Activated CD4-positive, alpha-beta T cell treated with anti-CD3 and anti-CD28 coated beads, Interleukin-10, Interleukin-2, amounts not matched to agents 100 ng/mL and 50 ng/mL, durations not matched to agents 16 hours and 8 hours (primary cell): ENCODE measurements at regions not wholly inside any gene's neighbourhood (a gene's known extent, or its start where the extent isn't known, plus 50 kb on each side); places are given as distances from the start of the nearest gene placed in this dataset.

ENCODE experiments used
- DNase-seq: peaks from one replicate; pipeline ENCODE4 v3.0.0-alpha.2; 2020

DNA sequence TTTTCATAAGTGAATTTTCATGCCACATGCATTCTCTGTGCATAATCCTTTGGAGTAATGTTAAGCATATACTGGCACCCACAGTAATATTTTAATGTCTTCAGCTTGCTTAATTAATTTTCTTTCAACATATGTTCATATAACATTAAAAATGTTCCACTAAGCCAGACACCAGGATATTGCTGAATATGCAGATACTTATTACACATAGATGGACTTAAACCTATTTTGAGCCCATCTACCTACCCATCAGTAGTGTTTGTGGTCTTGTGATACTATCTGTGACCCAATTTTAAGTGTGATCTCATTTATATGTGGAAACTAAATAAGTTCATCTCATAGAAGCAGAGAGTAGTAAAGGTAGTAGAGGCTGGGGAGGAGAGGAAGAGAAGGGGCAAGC, 379.5 kb upstream of the JAG1 start:
- no peak for DNase-seq

DNA sequence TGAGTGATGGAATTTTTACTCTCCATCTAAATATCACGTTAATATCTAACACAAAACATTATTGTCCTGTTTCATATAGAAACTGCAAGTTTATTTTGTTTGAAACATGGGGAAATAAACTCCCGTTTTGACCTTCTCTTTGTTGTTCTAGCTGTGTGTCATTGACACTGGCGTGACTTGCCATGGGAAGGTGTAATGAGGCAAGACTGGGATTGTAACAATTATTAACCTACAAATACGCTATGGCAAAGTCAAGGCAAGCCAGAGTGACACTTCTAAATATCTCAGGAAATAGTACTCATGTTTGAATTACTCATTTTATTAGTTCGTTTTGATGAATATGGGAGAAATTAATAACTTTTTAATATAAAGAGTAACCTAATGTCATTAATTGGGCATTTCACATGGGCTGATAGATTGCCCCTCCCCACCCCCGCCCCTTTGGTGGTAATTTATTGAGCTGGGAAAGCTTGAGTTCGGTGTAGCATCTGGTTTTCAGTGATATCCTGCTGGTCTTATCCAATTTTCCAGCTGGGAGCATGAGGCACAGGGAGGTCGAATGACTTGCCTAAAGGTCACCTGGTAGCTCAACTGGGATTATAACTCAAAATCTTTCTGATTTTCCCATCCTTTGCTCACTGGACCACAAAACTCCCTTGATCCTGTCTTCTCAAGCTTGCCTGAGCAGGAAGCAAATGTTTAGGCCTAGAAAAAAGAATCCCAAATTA, 380.6 kb upstream of the JAG1 start:
- no peak for DNase-seq

DNA sequence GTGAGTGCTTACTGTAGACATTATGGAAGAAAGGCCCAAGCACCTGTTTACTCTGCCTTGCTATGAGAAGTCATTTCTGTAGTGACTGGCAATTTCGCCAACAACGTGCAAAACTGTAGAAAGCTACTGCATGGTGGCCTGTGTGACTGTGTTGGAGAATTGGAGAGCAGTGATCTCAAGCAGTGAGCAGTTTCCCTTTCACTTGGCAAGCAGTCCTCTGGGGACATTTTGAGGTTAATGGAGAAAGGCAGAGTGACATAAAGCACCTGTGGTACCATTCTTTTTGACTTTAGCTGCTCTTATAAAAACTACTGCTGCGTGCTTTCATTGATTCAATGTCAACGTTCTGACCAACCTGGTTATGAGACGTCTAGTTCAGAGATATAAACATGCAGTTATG, 382.6 kb upstream of the JAG1 start:
- DNase-seq: no peak

DNA sequence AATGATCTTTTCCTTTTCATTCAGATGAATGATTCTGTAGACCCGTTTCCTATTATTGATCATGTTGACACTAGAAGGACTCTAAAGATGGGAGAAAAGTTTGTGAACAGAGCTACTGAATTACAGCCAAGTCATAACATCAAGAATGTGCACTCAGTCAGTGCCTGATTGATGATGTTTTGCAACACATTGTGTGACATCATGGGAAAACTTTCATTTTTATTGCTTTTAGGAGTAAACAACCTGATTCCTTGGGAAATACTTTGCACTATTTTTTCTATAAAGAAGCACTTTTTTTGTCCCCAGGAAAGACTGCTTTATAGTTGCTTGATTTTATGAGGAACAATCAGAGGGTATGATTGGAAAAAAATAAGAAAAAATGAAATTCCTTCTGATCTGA, 383.8 kb upstream of the JAG1 start:
- DNase-seq: no peak

DNA sequence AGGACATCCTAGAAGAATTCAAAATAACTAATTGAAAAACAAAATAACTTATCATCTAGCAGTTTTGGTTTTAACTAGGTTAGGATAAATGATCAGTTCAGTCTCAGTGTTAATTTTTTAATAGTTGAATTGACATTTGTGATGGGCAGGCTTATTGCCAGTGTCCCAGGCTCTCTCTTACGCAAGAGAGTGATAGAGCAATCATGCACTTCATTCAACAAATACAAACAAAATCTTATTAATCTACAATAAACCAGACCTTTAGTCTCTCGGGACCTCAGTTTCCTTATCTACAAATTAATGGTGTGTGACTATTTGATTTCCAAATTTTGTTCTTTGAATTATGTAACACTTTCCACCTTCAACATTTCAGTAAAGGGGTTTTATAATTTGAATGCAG, 385.9 kb upstream of the JAG1 start:
- no peak for DNase-seq

DNA sequence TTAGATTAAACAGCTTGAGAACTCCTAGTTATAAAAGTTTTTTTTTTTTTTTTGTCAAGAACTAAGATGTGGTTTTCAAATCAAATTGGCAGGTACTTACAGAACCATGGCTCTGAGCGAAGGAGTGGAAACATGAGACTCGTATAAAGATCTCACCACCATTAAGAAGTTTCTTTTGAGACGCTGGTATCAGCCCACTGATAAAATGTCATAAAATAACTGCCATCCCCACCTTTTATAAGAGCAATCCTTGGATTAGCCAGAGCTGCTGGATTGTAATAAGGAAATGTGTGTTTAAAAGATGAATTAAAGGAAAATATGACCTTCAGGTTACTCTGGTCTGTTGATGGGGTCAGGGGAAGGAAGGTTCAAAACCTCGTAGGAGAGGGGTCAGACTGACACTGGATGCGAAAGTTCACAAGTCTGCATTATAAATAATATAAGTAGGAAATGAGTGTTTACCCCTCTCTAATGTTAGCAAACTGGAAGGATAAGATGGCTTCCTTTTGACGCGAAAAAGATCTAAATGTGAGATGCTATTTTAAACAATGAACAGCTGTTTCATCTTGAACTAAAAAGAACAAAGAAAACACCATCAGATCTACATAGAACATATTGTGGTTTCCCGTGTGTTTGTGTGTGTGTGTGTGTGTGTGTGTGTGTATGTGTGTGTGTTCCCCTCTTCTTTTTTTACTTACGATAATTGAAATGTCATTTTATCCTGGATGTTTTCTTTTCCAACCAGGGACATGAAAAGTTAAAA, 386.8 kb upstream of the JAG1 start:
- no peak for DNase-seq

DNA sequence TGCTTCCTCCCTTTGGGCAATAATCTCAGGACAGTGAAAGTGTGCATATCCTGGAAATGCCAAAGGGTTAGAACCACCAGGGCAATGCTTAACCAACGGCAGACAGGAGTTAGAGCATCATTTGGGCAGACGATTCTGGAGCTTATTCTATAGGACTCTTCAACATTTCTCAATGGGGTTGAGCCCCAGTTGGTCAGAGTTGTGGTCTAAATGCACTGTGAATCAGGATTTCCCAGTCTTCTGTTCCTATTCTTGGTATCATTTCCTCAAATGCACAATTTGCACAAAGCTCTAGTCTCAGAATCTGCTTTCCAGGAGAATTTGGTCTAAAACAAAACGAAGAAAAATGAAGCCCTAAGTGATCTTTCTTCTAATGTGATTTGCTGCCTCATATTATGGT, 389.6 kb upstream of the JAG1 start:
- no peak for DNase-seq

DNA sequence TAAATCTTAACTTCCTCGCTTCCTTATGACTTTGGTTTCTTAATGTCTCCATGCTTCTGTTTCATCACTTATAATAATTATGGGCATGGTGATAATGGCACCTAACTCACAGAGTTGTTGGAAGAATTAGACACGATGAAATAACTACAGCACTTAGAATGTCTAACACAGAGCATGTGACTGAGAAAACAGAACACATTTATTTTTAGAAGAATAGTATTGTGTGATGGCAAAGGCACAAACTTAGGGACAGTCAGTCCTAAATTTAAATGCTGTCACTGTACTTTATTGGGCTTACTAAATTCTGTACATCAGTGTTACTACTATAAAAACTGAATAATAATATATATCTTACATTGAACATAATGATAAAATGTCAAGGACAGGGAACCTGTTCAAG, 391.1 kb upstream of the JAG1 start:
- no peak for DNase-seq

DNA sequence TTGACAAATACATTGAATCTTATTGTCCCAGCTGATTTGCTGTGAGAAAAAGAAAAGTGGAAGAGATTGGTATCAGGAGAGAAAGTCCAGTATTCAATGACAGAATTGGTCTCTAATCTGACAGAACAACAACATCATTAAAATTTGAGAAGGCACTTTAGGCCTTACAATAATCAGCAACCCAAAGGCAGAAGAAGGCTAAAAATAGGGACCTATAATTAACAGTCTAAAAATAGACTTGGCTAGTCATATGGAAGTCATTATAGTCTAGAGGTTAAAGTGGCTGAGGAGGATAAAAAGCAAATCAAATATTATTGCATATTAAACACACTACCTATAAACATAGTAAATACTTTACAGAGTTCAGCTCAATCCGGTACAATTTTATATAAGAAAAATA, 393.6 kb upstream of the JAG1 start:
- DNase-seq: no peak

DNA sequence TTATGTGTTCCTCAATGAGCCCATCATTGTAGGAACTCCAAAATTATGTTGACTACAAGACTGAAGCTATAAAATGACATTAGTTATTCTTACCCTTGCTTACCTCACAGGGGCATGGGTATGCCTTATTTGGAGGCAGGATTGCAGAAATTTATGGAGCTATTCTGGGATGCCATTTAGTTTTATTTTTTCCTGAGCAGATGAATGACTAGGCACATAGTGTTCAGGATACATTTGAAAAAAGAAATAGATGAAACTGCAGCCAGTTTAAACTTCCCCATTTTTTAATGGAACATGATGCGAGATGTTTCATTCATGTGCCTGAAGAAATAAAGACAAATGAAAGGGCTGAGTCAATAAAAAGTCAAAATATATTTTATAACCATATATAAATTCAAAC, 399.2 kb upstream of the JAG1 start:
- no peak for DNase-seq

DNA sequence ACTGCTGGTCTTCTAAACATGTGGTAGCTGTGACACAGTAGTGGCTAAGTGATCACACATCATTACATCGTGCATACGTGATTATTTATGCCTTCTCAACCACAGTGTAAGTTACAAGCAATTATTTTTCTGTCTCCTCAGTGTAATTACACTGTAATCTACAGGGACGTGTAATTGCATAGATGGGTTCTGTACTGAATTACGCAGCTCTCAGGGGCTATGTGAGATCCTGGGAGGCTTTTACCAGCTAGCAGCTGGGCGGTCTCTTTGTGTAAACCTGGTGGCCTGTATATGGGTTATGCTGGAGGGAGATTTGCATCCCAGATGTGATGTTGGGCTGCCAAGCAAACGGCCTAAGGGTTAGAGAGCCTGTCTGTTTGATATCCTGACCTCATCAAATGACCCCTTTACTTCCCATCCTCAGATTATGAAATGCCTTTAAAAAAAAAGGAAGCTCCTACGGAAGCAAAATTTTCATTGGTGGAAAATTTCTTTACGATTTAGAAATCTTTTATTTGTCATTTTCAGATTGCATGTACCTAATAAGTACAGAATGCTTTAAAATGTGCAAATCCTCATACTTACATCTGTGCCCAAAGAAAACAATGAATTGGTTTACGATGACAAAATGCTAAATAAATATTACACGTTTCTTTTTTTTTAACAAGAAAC, 402.8 kb upstream of the JAG1 start:
- no peak for DNase-seq

DNA sequence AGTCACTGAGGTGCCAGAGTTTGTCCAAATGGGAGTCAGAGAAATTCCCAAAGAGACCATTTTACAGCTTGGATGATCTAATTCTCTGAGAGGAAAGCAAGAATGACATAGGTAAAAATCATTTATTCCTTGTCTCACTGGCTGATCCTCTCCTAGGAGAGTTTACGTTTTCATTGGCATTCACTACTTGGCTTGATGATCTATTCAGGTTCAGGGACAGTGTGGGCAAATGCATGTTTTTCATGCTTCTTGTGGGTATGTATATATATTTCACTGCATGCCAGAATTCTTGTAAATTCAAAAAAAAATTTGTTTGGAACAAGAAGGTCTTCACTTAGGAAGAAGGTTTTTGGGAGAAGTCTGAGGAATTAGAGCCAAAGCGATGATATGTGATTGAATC, 403.4 kb upstream of the JAG1 start:
- no peak for DNase-seq

DNA sequence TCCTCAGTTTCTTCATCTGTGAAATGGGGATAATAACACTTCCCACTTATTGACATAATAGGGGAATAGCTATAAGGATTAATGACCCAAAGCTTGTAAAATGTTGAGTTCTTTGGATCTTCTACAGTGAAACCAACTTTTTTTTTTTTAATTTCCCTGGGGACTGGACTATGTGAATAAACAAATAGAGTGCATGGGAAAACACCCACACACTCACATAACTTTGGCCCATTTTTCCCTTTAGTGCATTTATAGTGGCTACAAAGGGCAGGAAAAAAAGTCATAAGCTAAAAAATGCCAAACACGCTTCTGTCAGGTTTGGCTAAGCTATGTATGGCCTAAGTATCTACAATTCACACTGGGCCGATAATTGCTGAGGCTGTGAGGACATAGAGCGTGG, 406.2 kb upstream of the JAG1 start:
- DNase-seq: no peak

DNA sequence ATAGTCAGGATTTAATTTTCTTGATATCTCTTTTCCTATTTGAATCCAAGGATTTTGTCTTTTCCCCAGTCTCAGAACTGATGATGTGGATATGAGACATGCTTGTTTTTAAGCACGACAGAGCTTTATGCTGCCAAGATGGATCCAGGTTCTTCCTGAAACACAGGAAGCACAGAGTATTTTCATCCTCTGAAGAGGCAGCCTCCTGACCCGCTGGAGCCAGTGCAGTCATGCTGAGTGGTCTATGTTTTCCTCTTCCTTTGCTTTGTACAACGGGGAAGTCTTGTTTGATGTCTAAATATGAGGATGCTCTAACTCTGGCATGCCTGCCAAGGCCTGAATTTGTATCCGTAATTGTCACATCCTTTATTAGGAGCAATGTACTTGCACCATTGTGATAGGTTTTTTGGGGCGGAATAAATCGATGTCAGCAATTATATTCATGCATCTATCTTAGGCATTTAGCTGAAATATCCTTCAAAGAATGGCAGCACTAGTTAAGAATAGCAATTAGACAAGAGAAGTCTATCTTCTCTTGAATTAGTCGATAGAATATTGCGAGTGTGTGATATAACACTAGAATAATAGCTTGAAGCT, 407.1 kb upstream of the JAG1 start:
- DNase-seq: no peak

DNA sequence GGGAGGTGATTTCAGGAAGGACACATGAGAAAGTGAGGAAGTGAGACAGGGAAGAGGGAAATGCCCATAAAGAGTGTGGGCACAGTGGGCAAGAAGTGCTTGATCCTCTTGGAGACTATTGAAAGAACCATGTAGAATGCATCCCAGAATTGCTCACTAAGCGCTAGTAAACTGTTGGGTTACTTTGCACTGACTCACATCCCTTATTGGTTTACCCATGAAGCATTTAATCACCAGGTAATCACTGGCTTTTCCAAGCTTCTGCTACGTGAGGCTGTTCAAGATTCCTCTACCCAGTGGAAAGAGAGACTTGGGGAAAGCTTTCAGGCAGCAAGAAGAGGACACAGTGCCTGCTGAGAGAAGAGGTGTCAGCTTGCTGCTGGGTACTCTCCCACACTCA, 410.0 kb upstream of the JAG1 start:
- no peak for DNase-seq

DNA sequence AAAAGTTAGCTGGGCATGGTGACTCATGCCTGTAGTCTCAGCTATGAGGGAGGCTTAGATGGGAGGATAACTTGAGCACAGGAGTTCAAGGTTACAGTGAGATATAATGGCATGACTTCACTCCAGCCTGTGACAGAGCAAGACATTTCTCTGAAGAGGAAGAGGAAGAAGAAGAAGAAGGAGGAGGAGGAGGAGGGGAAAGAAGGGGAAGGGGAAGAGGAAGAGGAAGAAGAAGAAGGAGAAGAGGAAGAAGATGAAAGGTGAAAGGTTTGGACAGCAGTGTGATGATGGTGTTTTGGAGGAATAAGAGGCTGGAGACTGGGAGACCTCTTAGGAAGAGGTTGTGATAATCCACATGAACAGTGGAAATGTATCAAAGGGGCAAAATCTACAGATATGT, 410.7 kb upstream of the JAG1 start:
- DNase-seq: no peak

DNA sequence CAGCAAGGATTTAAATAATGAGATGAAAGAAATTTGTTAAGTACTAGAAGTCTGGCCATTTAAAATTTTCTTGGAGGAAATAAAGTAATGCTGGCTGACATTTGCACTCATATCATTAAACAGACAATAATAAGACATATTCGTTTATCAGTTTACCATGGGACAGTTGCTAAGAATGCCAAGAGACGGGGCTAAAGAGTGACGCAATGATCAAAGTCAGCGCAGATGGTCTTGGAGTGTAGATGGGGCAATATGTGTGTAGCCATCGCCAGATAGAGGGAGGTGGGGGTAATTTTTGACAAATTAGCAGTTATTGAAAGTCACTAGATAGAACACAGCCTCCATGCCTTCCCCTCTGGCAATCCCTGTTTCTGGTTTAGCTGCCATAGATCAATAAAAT, 413.2 kb upstream of the JAG1 start:
- no peak for DNase-seq

DNA sequence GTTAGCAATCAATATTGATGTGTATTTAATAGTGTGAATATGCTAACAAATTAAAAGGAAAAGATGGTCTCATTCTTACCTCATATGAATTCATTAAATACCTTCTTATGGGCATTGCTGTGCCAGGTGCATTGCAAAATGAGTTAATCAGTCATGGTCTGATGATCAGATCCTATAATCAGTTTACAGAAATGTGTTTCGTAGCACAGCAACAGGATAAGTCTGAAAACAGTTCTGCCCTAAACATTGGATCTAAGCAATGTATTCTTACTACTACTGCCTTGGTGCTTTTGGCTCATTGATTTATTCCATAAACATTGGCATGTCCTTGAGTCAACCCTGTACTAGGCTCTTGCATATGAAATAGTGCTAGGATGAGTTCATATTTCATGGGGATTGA, 417.0 kb upstream of the JAG1 start:
- no peak for DNase-seq

DNA sequence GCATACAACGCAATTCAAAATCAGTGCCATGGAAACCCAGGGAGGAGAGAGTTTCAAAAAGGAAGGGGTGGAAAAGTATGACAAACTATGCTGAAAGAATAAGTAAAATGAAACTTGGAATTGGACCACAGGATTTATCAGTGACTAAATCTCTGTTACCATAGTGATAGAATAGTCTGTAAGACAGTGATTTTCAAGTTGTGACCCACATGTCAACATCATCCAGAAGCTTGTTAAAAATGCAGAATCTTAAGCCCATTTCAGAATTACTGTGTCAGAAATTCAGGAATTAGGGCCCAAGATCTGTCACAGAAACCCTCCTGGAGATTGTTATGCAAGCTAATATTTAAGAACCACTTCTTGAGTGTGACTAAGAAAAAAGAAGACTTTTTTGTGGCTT, 417.7 kb upstream of the JAG1 start:
- no peak for DNase-seq

DNA sequence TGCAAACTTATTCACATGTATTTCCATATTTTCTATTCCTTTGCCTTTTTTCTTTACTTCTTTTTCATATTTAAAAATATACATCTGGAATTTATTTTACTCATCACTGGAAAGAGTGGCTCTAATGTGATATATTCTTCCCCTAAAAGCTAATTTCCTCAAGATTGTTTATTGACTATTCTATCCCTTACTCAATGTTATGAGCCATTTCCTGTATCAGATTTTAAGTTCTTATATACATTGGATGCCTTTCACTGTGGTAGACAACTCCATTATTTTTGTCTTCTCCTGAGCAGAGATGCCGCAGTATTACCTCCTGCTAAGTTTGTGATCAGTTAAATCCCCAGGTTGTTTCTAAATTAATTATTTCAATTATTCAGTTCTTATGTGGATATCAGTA, 418.4 kb upstream of the JAG1 start:
- DNase-seq: no peak

DNA sequence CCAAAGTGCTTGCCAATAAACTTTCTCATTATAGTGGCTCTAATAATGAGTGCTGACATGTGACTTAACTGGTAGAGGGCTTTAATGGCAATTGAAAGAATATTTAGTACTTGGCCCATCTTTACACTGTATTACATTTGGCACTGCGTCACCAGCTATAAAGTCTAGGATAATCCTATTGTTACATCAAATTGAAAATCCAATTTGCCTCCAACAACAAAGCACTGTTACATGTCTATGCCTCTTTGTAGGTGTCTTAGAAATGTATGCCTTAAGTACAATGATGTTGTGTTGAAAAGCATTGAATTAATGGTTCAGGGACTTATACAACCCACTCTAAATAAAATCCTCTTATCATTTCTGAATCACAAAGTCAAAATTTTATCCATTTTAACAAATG, 420.4 kb upstream of the JAG1 start:
- no peak for DNase-seq

DNA sequence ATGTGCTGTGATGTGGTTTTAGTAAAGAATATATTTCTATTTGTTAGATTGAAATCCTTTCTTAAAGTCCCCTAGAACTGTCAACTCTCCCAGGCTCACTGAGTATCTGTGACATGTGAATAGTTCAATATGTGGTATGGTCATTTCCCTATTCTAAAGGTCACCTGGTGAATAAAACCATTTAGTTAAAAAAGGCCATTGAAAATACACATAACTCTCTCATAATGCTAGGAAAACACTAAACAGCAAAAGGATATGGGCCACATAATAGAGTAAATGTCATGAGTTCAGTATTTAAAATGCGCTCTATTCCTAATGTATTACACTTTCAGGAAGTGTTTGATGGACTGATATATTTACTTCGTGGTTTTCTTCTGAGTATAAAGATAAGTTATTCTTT, 420.9 kb upstream of the JAG1 start:
- no peak for DNase-seq

DNA sequence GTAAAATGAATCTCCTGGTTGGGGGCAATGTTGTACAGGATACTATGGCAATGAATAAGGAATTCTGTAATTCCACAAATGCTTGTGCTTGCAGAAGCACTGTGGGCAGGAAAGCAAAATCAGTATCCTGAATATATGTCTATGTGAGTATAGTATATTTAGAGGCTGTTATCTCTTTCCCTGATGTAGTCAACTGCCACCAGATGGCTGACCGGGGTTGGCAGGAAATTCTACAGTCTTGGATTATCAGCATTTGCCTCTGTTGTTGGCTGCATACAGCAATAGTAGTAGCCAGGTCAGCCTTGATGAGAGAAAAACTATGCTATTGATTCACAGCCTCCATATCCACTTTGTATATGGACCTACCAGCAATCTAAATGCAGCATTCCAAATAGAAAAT, 425.1 kb upstream of the JAG1 start:
- DNase-seq: no peak

DNA sequence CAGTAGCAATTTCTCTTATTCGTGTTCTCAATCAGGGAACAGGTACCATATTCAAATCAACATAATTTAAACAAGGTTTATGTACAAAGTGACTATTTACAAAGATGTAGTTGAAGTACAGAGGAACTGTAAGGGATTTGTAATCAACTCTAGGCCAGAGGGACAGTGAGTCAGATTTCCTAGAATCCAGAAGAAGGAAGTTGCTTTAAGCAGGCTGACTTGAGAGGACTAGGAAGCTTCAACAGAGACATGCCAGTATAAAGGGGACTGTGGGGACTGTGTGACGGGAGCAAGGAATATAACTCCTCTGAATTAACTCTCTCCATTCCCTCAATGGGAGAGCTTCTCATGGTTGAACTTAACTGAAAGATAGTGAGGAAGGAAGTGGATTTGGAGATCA, 427.4 kb upstream of the JAG1 start:
- DNase-seq: no peak
